HUDEP-2 (cell line): ENCODE measurements at regions not wholly inside any gene's neighbourhood (a gene's known extent, or its start where the extent isn't known, plus 50 kb on each side); places are given as distances from the start of the nearest gene placed in this dataset.
"Not testable (repeated sequence)": the region's sequence is repeated elsewhere in the genome, so short reads cannot be mapped to it uniquely, and the experiment has no call there.

Experiments used
- DNase-seq, 76 experiments: peaks; one replicate each; lab custom pipeline; 2025; ENCODE audit not compliant: unreplicated experiment in 76 of 76; lab: John Stamatoyannopoulos, UW

- DNase-seq, result not testable (repeated sequence)
Measured at GRCh38 chr2:201946746-201947145, 86.9 kb upstream of the FZD7 start.

DNA sequence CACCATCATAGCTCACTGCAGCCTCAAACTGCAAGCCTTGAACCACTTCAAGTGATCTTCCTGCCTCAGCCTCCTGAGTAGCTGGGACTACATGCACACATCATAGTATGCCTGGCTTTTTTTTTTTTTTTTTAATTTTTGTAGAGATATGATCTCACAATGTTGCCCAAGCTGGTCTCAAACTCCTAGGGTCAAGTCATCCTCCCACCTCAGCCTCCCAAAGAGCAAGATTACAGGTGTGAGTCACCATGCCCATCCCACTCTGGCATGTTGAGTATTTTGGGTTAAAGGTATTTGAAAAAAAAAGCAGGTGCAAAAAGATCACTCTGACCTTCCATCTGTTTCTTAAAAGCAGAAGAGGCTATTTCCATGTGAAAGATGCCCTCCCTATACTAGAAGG lies 86.4 kb upstream of the FZD7 start:
- DNase-seq, result no peak

DNA sequence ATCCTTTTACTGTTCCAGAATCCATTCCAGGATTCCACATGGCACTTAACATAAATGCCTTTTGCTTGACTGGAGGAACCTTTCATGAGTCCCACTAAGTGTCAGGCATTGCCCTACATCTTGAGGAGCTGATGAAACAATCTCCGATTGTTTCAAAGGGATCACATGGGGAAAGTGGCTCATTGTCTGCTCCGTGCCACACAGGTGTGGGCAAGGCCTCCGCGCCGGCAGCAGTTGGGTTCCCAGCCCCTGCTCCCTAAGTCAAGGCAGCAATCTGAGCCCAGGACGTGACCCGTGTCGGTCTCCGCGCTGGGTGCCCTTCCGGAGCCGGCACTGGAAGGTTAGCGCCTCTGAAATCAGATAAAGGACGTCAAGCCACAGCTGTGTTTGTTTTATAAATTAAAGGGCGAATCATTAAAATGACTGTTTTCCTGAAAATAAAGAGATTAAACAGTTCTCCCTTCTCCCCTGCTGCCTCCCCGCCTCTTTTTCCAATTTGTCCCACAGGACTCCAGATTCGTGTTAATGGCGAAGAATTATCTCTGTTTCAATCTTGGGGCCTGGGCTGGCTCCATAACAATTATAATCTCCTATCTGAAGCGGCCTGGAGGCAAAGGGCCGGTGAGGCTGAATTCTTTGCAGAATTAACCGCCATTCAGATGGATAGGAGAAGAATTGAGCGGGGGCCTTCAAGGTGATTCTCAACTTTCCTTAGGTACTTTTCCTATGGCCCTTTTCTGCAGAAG lies 84.3 kb upstream of the FZD7 start:
- no peak for DNase-seq

GRCh38 chr2:201949927-201950246 lies 83.8 kb upstream of the FZD7 start:
- no peak for DNase-seq

DNA sequence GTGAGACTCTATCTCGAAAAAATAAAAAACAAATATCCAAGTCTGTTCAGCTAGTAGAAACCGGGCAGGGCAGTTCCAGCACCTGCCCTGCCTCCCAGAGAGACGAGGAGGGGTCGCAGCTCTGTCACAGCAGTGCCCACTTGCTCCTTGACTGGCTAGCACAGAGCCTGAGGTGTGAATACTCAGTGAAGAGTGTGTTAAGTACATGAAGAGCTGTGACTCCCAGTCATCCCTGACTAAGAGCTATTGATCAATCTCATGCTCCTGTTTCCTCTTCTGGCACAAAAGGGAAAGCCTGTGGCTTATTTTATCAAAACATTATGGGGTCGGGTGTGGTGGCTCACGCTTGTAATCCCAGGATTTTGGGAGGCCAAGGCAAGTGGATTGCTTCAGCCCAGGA lies 83.0 kb upstream of the FZD7 start:
- DNase-seq, result no peak

GRCh38 chr2:201952187-201952586 lies 81.5 kb upstream of the FZD7 start:
- no peak for DNase-seq

DNA sequence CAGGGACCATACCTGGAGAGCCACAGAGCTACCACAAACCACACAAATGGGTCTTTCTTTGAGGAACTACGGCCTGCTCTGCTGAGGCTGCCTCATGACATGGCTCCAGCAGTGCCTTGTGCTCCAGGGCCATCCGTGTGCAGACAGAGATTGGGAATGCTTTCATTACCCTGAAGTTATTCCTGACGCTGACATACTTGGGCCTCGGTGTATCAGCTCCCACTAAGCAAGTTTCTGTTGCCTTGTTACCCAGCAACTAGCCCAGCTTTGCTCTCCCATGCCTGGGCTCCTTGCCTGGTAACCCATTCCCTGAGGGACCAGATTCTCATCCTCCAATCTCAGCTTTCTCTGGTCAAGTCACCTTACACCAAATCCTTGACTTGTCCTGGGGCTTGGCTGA lies 80.3 kb upstream of the FZD7 start:
- no peak for DNase-seq

DNA sequence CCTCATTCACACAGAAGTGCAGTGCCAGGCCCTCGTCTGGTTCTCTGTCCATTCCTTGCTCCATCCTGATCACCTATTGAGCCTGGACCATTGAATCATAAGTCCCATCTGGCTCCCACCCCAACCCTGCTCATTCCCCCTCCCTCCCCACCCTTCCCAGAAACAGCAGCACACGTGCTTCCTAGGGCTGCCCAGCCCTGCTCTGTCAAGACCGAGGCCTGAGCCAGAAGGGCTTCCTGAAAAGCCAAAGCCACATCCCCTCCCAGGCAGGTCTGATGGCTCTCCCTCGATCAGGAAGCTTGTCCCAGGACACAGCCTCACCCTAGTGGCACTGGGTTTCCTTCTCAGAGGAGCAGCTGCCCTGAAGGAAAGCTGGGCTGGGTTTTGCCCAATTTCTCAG lies 79.8 kb upstream of the FZD7 start:
- no peak for DNase-seq

DNA sequence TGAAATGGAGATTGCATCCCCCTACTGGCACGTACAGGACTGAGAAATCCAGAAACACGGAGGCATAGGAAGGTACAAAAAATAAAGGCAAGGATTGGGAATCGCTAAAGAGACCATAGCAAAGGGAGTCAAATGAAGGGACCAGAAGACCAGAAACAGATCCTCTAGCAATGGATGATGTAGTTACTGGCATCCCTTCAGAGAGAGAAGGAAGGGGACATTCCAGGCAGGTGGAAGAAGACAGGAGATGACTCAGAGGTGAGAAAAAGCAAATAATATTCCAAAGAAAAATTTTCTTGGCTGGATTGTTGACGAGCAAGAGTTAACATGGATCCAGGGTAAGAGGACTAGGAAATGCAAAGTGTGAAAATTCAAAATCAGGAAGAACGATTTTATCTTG lies 78.4 kb upstream of the FZD7 start:
- no peak for DNase-seq

DNA sequence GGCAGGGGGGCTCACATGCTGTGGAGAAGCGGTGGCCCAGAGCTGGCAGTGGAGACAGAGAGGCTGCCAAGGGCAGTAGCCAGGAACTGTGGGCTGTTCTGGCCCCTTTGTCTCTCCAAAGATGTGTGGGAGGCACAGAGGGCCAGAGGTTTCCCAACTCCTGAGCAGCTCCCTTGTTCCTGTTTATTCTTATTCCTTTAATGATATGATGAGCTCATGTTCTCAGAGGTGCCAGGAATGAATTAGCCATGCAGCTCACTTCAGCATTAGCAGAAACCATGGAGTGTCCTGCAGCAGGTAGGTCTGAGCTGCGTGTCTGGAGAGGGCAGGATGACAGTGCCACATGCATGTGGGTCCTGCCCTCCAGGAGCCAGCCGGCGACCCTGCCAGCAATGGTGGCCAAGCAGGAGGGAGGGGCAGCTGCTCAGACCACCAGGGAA lies 77.9 kb upstream of the FZD7 start:
- no peak for DNase-seq

DNA sequence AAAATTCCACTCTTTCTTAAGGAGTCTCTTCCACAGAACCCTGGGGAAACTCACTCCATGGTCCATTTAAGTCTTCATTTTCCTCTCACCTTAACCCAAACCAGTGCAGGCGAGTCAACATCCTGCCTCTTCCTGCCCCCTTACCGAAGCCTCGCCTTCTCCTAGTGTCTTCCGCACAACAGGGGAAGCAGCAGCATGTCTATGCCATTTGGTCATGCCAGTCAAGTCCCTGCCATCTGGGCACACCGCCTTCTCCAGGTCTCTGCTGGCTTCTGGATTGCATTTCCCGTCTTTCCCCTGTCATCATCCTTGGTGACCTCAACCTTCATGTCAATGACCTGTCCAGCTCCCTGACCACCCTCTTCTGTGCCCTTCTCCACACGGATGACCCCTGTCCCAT lies 77.3 kb upstream of the FZD7 start:
- DNase-seq, result no peak

GRCh38 chr2:201957091-201957490 lies 76.6 kb upstream of the FZD7 start:
- no peak for DNase-seq

DNA sequence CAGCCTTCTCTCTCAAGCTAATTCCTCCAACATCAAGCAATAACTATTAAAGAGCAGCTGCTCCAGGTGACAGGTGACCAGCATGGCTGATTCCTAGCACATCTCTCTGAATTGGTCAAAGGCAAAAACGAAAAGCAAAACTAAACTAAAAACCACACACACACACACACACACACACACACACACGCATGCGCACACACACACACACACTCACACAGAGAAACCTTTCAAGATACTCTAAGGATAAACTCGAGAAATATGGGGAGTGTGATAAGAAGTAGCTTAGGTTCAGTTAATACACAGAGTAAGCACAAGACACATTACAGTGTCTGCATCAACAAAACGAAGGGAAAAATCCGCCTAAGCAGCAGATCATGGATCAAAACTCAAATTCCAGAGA lies 74.5 kb upstream of the FZD7 start:
- DNase-seq, result no peak

DNA sequence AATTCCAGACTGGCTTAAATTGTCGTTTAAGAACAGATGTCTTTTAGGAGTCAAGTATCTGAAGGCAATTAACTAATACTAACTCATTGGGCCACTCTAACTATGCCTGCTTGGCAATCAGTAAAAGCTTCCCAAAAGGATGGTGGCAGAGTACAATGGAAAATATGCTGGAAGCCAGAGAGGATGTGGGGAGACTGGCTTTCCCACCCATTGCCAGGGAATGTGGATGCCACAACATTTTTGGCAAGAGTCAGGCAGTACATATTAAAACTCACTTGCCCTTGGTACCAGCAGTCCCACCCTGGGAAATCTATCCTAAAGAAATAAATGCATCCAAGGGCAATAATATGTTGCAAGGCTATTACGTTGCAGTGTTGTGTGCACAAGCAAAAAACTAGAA lies 74.0 kb upstream of the FZD7 start:
- no peak for DNase-seq

GRCh38 chr2:201960305-201960704 lies 73.3 kb upstream of the FZD7 start:
- no peak for DNase-seq

- no peak for DNase-seq
Measured at GRCh38 chr2:201961401-201961800, 72.3 kb upstream of the FZD7 start.

DNA sequence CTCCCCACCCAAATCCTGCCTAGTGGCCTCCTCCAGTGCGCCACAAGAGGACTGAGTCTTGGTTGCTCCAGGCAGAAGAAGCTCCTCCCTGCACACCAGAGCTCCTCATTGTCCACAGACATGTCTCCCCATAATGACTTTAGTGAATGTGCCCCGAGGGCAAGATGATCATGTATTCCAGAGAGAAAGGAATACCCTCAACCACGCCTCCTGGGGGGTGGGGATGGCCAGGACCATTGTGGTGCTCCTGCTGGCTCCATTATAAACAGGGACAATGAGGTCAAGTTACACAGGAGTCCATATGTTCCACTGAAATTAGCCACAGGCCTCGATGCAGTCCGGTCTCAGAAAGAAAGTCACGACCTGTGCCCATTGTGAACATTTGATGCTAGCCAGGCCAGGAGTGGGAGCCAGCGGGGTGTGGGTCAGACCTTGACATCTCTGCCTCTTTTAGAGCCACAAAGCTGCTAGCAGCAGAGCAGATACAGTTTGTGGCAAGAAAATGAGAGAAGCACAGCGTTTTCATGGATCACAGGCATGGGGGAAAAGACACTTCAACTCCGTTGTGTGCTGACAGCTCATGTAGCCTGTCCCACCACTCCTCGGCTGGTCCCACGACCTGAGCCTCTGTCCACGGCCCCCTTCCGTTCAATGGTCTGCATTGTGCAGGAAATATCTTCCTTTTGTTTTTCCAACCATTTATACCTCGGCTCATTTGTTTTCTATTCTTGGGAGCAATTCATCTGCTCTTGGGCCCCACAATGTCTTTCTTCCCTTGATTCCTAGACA lies 70.7 kb upstream of the FZD7 start:
- no peak for DNase-seq

GRCh38 chr2:201964011-201964410 lies 69.6 kb upstream of the FZD7 start:
- DNase-seq, result no peak

GRCh38 chr2:201964631-201965206 lies 68.9 kb upstream of the FZD7 start:
- DNase-seq, result no peak

DNA sequence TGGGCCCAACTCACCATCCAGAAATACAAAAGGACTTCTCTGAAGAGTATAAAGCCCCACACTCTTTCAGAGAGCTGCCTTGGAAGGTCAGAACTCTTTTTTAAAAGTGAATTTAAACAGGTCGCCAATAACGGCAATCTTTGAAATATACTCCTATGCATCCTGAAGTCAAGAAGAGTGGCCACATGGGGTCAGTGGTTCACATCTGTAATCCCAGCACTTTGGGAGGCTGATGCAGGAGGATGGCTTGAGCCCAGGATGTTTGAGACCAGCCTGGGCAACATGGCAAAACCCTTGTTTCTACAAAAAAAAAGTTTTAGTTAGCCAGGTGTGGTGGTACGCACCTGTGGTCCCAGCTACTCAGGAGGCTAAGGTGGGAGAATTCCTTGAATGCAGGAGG lies 68.1 kb upstream of the FZD7 start:
- peak in 1 of 76 experiments; percentile 6 for DNase-seq

DNA sequence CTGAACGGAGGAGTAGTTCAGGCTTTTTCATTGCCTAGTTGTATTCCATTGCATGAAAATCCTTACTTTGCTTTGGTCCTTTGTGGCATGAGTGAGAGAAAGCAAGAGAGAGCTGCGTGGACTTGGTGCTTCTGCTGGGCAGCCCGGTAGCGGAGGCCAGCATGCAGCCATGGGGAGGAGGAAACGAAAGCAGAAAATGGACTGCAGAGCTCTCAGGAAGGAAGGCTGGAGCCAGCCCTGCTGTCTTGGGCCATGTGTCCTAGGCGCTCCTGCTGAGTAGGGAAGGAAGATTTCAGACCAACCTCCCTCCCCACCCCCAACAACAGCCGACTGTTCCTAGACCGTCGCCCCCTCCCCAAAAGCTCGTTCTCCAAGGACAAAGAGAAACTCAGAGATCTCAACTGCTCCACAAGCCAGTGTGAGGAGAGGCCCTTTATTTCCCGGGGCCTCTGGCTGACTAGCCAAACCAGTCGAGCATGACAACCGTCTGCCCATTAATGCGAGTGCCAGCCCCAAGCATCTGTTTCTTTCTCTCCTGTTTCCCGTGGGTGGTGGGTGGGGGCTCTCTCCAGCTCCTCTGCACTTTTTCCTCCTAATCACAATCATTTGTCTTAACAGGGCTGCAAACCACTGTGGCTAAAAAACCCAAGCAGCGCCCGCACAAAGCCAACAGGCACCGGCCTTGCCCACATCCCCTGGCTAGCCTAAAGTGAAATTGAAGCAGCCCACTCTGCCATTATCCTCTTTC lies 66.8 kb upstream of the FZD7 start:
- no peak for DNase-seq
